ENCODE measurements at regions not wholly inside any gene's neighbourhood (a gene's known extent, or its start where the extent isn't known, plus 50 kb on each side); places are given as distances from the start of the nearest gene placed in this dataset.
"Not testable (repeated sequence)": the region's sequence is repeated elsewhere in the genome, so short reads cannot be mapped to it uniquely, and the experiment has no call there.

- Histone ChIP-seq H3K9me3 (ENCODE audit: low read depth, low read length, poor library complexity, severe bottlenecking) (peaks cover 2% of the 10 kb centered on the region), H3K4me1 (ENCODE audit: insufficient read depth, low read length, poor library complexity, severe bottlenecking) (no peaks in the 10 kb centered on the region), H3K36me3 (ENCODE audit: insufficient read depth, low read length, poor library complexity, severe bottlenecking) (no peaks in the 10 kb centered on the region), H3K27ac (ENCODE audit: low read depth, low read length, poor library complexity, severe bottlenecking) (no peak overlapping the region), H3K4me3 (ENCODE audit: low read depth, low read length, poor library complexity, severe bottlenecking) (no peak overlapping the region), H3K27me3 (replicated peaks; ENCODE audit: insufficient read depth, low read depth, low read length, poor library complexity) (no peaks in the 10 kb centered on the region)
- intact Hi-C loops (cut with micrococcal nuclease; ENCODE audit: unreplicated experiment), result no loop called here
- TF ChIP-seq, protein P1, sequence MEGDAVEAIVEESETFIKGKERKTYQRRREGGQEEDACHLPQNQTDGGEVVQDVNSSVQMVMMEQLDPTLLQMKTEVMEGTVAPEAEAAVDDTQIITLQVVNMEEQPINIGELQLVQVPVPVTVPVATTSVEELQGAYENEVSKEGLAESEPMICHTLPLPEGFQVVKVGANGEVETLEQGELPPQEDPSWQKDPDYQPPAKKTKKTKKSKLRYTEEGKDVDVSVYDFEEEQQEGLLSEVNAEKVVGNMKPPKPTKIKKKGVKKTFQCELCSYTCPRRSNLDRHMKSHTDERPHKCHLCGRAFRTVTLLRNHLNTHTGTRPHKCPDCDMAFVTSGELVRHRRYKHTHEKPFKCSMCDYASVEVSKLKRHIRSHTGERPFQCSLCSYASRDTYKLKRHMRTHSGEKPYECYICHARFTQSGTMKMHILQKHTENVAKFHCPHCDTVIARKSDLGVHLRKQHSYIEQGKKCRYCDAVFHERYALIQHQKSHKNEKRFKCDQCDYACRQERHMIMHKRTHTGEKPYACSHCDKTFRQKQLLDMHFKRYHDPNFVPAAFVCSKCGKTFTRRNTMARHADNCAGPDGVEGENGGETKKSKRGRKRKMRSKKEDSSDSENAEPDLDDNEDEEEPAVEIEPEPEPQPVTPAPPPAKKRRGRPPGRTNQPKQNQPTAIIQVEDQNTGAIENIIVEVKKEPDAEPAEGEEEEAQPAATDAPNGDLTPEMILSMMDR (conservative IDR thresholded peaks at IDR 0.05; ENCODE audit: low read depth, low read length), result no peak
- TF ChIP-seq EZH2 (IDR thresholded peaks at IDR 0.05; ENCODE audit: borderline replicate concordance, low read depth, low read length, poor library complexity, severe bottlenecking), result no peak
- POLR2A ChIA-PET (ENCODE audit: low non-redundant PET), result no interaction called here
- BruUV-seq (replicated peaks), result no TSS peak
- CTCF ChIA-PET, result no interaction called here
- DNase-seq (ENCODE audit: low spot score), result no peak
These were observed 196.1 kb upstream of the ALG10B start for GRCh38 chr12:38120438-38120837.

GRCh38 chr12:38123028-38123427, 193.5 kb upstream of the ALG10B start:
- CTCF ChIA-PET, result not testable (repeated sequence)

GRCh38 chr12:38123566-38124246, 192.9 kb upstream of the ALG10B start:
- Histone ChIP-seq H3K27me3 (replicated peaks; ENCODE audit: insufficient read depth, low read depth, low read length, poor library complexity) (no peaks in the 10 kb centered on the region), H3K4me3 (ENCODE audit: low read depth, low read length, poor library complexity, severe bottlenecking) (no peak overlapping the region), H3K4me1 (ENCODE audit: insufficient read depth, low read length, poor library complexity, severe bottlenecking) (no peaks in the 10 kb centered on the region), H3K9me3 (ENCODE audit: low read depth, low read length, poor library complexity, severe bottlenecking) (peaks cover 2% of the 10 kb centered on the region), H3K36me3 (ENCODE audit: insufficient read depth, low read length, poor library complexity, severe bottlenecking) (no peaks in the 10 kb centered on the region), H3K27ac (ENCODE audit: low read depth, low read length, poor library complexity, severe bottlenecking) (no peak overlapping the region)
- TF ChIP-seq, protein P1 (conservative IDR thresholded peaks at IDR 0.05; ENCODE audit: low read depth, low read length), result no peak
- TF ChIP-seq EZH2 (IDR thresholded peaks at IDR 0.05; ENCODE audit: borderline replicate concordance, low read depth, low read length, poor library complexity, severe bottlenecking), result no peak
- intact Hi-C loops (cut with micrococcal nuclease; ENCODE audit: unreplicated experiment), result no loop called here
- POLR2A ChIA-PET (ENCODE audit: low non-redundant PET), result no interaction called here
- DNase-seq (ENCODE audit: low spot score), result no peak
- CTCF ChIA-PET, result no interaction called here
- BruUV-seq (replicated peaks), result no TSS peak

More at GRCh38 chr12:38123028-38123427, 193.5 kb upstream of the ALG10B start:
- DNase-seq (ENCODE audit: low spot score); BruUV-seq (replicated peaks); H3K27me3 ChIP-seq (replicated peaks; ENCODE audit: insufficient read depth, low read depth, low read length, poor library complexity); intact Hi-C loops (cut with micrococcal nuclease; ENCODE audit: unreplicated experiment); H3K9me3 ChIP-seq (ENCODE audit: low read depth, low read length, poor library complexity, severe bottlenecking); H3K4me1 ChIP-seq (ENCODE audit: insufficient read depth, low read length, poor library complexity, severe bottlenecking); H3K27ac ChIP-seq (ENCODE audit: low read depth, low read length, poor library complexity, severe bottlenecking); POLR2A ChIA-PET (ENCODE audit: low non-redundant PET); H3K36me3 ChIP-seq (ENCODE audit: insufficient read depth, low read length, poor library complexity, severe bottlenecking); H3K4me3 ChIP-seq (ENCODE audit: low read depth, low read length, poor library complexity, severe bottlenecking): not testable (repeated sequence)

Measured in A673 (cell line).